WERI-Rb-1 (cell line): ENCODE measurements at regions not wholly inside any gene's neighbourhood (a gene's known extent, or its start where the extent isn't known, plus 50 kb on each side); places are given as distances from the start of the nearest gene placed in this dataset.

Experiments
- DNase-seq: peaks from one replicate; pipeline ENCODE4 v3.0.0-alpha.2; 2020
- H3K27ac ChIP-seq: fragments of 250-450 bp; sonication (Bioruptor Pico); 2 replicates; pipeline ENCODE4 v1.5.1; 2020; ENCODE audit warnings: mild to moderate bottlenecking, moderate library complexity
- H3K27me3 ChIP-seq: fragments of 250-450 bp; sonication (Bioruptor Pico); 2 replicates; pipeline ENCODE4 v1.5.1; 2021; ENCODE audit warnings: mild to moderate bottlenecking, low read depth, moderate library complexity; ENCODE audit not compliant: insufficient read depth, severe bottlenecking
- H3K36me3 ChIP-seq: fragments of 250-450 bp; sonication (Bioruptor Pico); 2 replicates; pipeline ENCODE4 v1.5.1; 2020; ENCODE audit warnings: mild to moderate bottlenecking, moderate library complexity
- H3K4me3 ChIP-seq: 2 replicates; pipeline ENCODE4 v1.5.1; 2011; ENCODE audit warnings: low read depth, mild to moderate bottlenecking, control low read depth, low read length
- H3K9me3 ChIP-seq: fragments of 250-450 bp; sonication (Bioruptor Pico); 2 replicates; pipeline ENCODE4 v1.5.1; 2021; ENCODE audit warnings: mild to moderate bottlenecking, moderate library complexity; ENCODE audit not compliant: severe bottlenecking
- CTCF ChIP-seq: IDR thresholded peaks from 2 replicates; pipeline ENCODE4 v1.5.1; 2011; ENCODE audit warnings: low read depth, mild to moderate bottlenecking, control low read depth, inconsistent platforms, low read length

DNA sequence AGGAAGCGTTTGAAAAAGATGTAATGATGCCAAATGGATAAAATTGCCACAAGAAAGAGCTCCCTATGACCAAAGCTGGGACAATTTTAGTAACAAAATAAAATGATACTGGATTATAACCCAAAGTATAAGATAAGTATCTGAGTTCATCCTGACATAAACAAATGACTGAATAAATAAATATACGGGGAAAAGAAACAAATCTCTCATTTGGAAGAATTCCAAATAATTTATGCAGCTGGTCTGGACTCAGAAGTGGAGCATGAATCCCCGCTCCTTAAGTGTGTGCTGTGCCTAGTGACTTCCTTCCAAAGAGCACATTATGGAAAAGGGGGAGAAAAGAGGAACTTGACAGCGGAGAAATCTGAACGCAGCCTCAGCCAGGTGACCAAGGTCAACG, 186.2 kb downstream of the RAMP3 start:
- DNase-seq = no peak
- no peak overlapping the region for H3K4me3 ChIP-seq
- no peaks in the 10 kb centered on the region for H3K27me3 ChIP-seq
- H3K9me3 ChIP-seq = no peaks in the 10 kb centered on the region
- no peak for TF ChIP-seq CTCF
- no peak overlapping the region for H3K27ac ChIP-seq
- H3K36me3 ChIP-seq = no peaks in the 10 kb centered on the region

- Histone ChIP-seq H3K9me3 (no peaks in the 10 kb centered on the region), H3K36me3 (no peaks in the 10 kb centered on the region), H3K27ac (no peak overlapping the region), H3K4me3 (no peak overlapping the region), H3K27me3 (no peaks in the 10 kb centered on the region)
- TF ChIP-seq CTCF = no peak
- no peak for DNase-seq
Measured at GRCh38 chr7:45347804-45348203, 190.2 kb downstream of the RAMP3 start.

DNA sequence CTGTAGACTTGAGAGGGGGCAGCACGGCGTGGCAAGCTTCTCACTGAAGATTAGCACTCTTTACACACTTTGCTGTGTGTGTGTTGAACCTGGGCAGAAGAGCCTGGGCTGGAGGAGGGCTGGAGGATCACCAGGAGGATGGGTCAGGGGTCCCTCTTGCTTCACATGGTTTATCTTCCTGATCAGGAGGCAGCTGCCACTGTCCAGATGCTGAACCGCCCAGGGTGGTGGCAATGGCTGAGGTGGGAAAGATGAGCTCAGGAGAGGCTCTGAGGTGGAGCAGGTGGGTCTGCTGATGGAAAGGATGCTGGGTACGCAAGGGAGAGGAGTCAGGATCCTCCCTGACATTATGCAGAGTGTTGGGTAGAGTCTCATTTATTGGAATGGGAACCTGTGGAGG, 191.5 kb downstream of the RAMP3 start:
- TF ChIP-seq CTCF = no peak
- DNase-seq = no peak
- no peaks in the 10 kb centered on the region for H3K27me3 ChIP-seq
- H3K9me3 ChIP-seq = no peaks in the 10 kb centered on the region
- no peak overlapping the region for H3K27ac ChIP-seq
- no peak overlapping the region for H3K4me3 ChIP-seq
- H3K36me3 ChIP-seq = no peaks in the 10 kb centered on the region

- H3K9me3 ChIP-seq = no peaks in the 10 kb centered on the region
- no peak overlapping the region for H3K27ac ChIP-seq
- TF ChIP-seq CTCF = no peak
- DNase-seq = no peak
- H3K27me3 ChIP-seq = no peaks in the 10 kb centered on the region
- no peak overlapping the region for H3K4me3 ChIP-seq
- H3K36me3 ChIP-seq = no peaks in the 10 kb centered on the region
Measured at GRCh38 chr7:45350896-45351295, 193.3 kb downstream of the RAMP3 start.

DNA sequence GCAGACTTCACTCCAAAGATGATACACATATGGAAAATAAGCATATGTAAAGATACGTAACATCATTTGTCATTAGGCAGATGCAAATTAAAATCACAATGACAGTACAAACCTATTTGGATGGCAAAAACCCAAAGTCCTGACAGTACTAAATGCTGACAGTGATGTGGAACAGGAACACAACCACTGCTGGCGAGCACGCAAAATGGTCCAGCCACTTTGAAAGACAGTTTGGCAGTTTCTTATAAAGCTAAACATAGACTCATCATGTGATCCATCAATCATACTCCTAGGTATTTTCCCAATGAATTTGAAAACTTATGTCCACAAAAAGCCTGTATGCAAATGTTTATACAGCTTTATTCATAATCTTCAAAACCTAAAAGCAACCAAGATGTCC, 200.7 kb downstream of the RAMP3 start:
- no peak for TF ChIP-seq CTCF
- H3K27me3 ChIP-seq = no peaks in the 10 kb centered on the region
- no peak overlapping the region for H3K4me3 ChIP-seq

GRCh38 chr7:45359250-45359649, 201.7 kb downstream of the RAMP3 start:
- H3K9me3 ChIP-seq = no peaks in the 10 kb centered on the region
- no peak overlapping the region for H3K4me3 ChIP-seq
- H3K27ac ChIP-seq = no peak overlapping the region
- H3K36me3 ChIP-seq = no peaks in the 10 kb centered on the region
- no peaks in the 10 kb centered on the region for H3K27me3 ChIP-seq
- DNase-seq = no peak
- TF ChIP-seq CTCF = no peak

More for the DNA sequence above, 200.7 kb downstream of the RAMP3 start:
- DNase-seq = no peak
- Histone ChIP-seq H3K36me3 (no peaks in the 10 kb centered on the region), H3K9me3 (no peaks in the 10 kb centered on the region), H3K27ac (no peak overlapping the region)
